Thymus (tissue), 11 donors: ENCODE measurements at regions not wholly inside any gene's neighbourhood (a gene's known extent, or its start where the extent isn't known, plus 50 kb on each side); places are given as distances from the start of the nearest gene placed in this dataset.

Source experiments
- DNase-seq, 9 donors: peaks; one replicate each; pipeline ENCODE4 v3.0.0-alpha.2; 2013; ENCODE audit warnings: low spot score in 9 of 9, low read depth in 6 of 9, missing footprints in 1 of 9
- H3K27ac ChIP-seq, 2 donors: one replicate each; pipeline ENCODE4 v1.5.1; 2013; ENCODE audit warnings: control low read depth in 1 of 2, low read depth in 1 of 2, low read length in 1 of 2, mild to moderate bottlenecking in 1 of 2, moderate library complexity in 1 of 2
- H3K27me3 ChIP-seq, 2 donors: one replicate each; pipeline ENCODE4 v1.5.1; 2013; ENCODE audit warnings: low read length in 1 of 2; ENCODE audit not compliant: control insufficient read depth in 2 of 2, insufficient read depth in 1 of 2
- H3K36me3 ChIP-seq, 2 donors: one replicate each; pipeline ENCODE4 v1.5.1; 2013; ENCODE audit warnings: low read length in 1 of 2, mild to moderate bottlenecking in 1 of 2, moderate library complexity in 1 of 2; ENCODE audit not compliant: control insufficient read depth in 2 of 2, insufficient read depth in 2 of 2
- H3K4me1 ChIP-seq, 2 donors: one replicate each; pipeline ENCODE4 v1.5.1; 2013; ENCODE audit warnings: low read length in 2 of 2; ENCODE audit not compliant: control insufficient read depth in 2 of 2, insufficient read depth in 2 of 2
- H3K4me3 ChIP-seq, 2 donors: one replicate each; pipeline ENCODE4 v1.5.1; 2013; ENCODE audit warnings: low read length in 2 of 2, control low read depth in 1 of 2, mild to moderate bottlenecking in 1 of 2
- H3K9me3 ChIP-seq, 2 donors: one replicate each; pipeline ENCODE4 v1.5.1; 2013; ENCODE audit warnings: low read length in 1 of 2, mild to moderate bottlenecking in 1 of 2; ENCODE audit not compliant: control insufficient read depth in 2 of 2, insufficient read depth in 1 of 2
- WGBS: extraction: QIAGEN DNeasy Blood & Tissue Kit; methylation state at CpG from one replicate; pipeline ENCODE4 v1.1.7; 2013; 5-methylcytosine and 5-hydroxymethylcytosine counted together
- donor health status: healthy.

DNA sequence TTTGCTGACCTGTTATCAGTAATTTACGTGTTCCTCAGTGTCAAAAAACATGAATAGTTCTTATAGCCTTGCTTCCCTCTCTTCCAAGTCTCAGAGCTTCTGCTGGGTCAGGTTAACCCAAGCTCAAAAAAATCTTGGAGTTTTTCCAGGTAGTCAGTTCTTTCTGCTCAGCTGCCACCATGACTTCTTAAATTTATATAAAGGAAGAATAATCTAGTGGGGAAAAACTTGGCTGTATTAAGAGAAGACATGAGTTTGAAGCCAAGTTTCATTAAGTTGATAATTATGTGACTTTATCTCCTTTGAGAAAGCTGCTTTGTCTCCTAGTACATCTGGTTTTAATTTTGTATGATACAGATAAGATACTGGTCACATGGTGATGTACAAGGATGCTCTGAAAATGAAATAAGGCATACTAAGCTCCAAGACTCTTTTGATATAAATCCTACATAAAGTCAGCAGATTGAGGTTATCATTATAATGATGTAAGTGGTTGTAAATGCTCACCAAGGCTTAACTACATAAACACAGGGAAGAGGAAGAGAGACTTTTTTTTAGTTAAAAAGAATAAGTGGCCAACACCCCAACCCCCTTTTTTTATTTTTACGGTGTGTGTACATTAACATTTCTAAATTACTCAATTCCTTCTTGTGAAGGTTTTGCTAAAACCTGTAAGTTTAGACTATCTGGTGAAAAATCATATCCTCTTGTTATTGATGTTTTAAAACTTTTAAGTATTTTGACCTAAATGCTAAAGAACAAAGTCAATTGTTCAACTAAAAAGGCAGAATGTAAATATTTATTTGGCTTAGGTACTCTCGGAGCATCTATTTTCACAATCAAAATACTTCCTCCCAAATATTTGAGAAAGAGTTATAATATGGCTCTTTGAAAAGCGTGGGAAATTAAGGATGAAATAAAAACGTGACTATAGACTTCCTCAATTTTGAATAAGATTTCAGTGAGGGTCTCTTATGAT is 84.1 kb upstream of the SLC38A2 start:
- Histone ChIP-seq H3K36me3 (no peaks in the 10 kb centered on the region), H3K27ac (no peak overlapping the region), H3K4me1 (peaks cover 25 to 33% of the 10 kb centered on the region in 2 donors), H3K27me3 (no peaks in the 10 kb centered on the region), H3K4me3 (no peak overlapping the region), H3K9me3 (no peaks in the 10 kb centered on the region)
- DNase-seq, result no peak
- 87% methylated on average over 5 of the region's 5 CpGs for WGBS

GRCh38 chr12:46455648-46456352 is 83.2 kb upstream of the SLC38A2 start:
- no peak overlapping the region for H3K4me3 ChIP-seq
- 94% methylated on average over 1 of the region's 1 CpG for WGBS
- no peaks in the 10 kb centered on the region for H3K36me3 ChIP-seq
- H3K4me1 ChIP-seq, result peaks cover 25 to 32% of the 10 kb centered on the region in 2 donors
- peak overlapping the region in 1 of 2 donors; percentile 38 for H3K27ac ChIP-seq
- no peaks in the 10 kb centered on the region for H3K9me3 ChIP-seq
- DNase-seq, result no peak
- H3K27me3 ChIP-seq, result no peaks in the 10 kb centered on the region

DNA sequence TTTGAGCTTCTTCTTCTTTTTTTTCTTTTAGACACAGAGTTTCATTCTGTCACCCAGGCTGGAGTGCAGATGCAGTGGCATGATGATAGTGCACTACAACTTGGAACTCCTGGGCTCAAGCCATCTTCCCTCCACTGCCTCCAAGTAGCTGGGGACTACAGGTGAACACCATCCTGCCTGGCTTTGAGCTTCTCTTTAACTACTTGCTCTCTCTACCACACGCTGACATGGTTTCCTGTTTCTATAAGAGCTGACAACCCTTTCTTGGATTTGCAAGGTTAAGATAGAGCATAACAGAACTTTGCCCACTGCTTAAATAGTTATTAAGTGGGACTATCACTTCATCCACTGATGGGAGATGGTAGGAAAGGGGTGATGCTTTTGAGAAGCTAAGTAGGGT is 82.4 kb upstream of the SLC38A2 start:
- H3K4me3 ChIP-seq, result no peak overlapping the region
- H3K4me1 ChIP-seq, result peaks cover 20 to 29% of the 10 kb centered on the region in 2 donors
- peak in 2 of 9 donors; percentile 35 to 64 for DNase-seq
- no peaks in the 10 kb centered on the region for H3K27me3 ChIP-seq
- WGBS, result 7% methylated on average over 1 of the region's 1 CpG
- H3K27ac ChIP-seq, result peak overlapping the region in 1 of 2 donors; percentile 38
- H3K36me3 ChIP-seq, result no peaks in the 10 kb centered on the region
- no peaks in the 10 kb centered on the region for H3K9me3 ChIP-seq

DNA sequence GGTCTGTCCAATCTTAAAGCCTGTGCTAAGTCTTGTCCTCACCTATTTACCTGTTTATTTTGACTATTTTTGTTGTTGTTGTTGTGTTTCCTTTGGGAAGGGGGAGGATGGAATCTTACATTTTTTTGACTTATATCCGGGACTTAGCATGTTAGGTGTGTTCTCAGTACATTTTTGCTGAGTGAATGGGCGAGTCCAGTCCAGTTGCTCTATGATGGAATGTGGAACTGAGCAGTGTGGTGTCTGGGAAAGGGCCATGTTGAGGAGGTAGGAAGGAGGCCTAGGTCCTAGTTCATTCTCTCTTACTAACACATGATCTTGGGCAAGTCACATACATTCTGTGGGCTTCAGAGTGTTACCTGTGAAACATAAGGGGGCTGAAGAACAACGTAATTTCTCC is 80.9 kb upstream of the SLC38A2 start:
- Histone ChIP-seq H3K4me3 (no peak overlapping the region), H3K27me3 (no peaks in the 10 kb centered on the region), H3K4me1 (peaks cover 14 to 22% of the 10 kb centered on the region in 2 donors), H3K27ac (no peak overlapping the region), H3K9me3 (no peaks in the 10 kb centered on the region), H3K36me3 (no peaks in the 10 kb centered on the region)
- 96% methylated on average over 3 of the region's 3 CpGs for WGBS
- no peak for DNase-seq

DNA sequence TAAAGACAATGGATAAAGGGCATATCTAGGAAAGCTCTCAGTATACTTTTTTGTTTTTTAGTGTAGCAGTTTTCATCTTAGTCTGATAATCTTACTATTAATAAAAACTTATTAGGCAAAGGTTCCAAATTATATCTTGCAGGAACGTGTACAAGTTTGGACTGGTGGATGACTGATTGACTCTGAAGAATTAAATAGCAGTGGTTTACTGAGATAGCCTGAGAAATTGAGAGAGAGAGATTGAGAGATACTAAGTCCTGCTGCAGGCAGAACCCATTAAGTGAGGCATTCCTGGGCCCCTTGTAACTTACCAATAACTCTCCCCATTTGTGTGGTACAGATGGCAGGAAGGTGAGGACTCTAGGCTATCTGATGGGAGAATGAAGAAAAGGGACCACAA is 80.2 kb upstream of the SLC38A2 start:
- peaks cover 13 to 22% of the 10 kb centered on the region in 2 donors for H3K4me1 ChIP-seq
- no peaks in the 10 kb centered on the region for H3K27me3 ChIP-seq
- peaks cover 0 to 3% of the 10 kb centered on the region in 2 donors for H3K9me3 ChIP-seq
- 97% methylated on average over 1 of the region's 1 CpG for WGBS
- no peak overlapping the region for H3K27ac ChIP-seq
- no peak overlapping the region for H3K4me3 ChIP-seq
- DNase-seq, result no peak
- no peaks in the 10 kb centered on the region for H3K36me3 ChIP-seq

DNA sequence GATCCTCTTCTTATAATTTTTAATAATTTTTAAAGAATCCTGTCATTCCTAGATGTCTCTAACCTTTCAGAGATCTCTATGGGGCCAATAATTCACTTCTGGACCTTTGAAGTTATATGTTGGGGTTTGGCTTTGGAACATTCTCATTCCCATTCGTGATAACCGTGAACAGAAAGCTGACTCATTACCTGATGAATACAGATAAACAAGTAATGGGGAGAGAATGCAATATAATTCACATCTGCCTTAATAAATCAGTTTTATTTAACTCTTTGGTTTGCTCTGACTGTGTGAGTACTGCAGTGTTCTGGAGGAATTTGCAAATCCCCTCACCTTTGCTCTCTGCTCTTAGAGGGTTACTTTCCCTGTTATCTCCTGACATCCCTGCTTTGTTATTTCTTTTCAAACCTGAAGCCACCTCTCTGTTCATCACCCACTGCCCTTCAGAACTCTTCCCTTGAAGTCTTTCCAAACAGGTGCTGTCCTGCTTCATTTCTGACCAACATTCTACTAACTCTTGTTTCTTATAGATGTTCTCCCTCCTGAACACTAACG is 79.6 kb upstream of the SLC38A2 start:
- Histone ChIP-seq H3K27me3 (no peaks in the 10 kb centered on the region), H3K4me3 (no peak overlapping the region), H3K9me3 (peaks cover 0 to 5% of the 10 kb centered on the region in 2 donors), H3K4me1 (peaks cover 13 to 22% of the 10 kb centered on the region in 2 donors), H3K36me3 (no peaks in the 10 kb centered on the region), H3K27ac (no peak overlapping the region)
- DNase-seq, result no peak
- 86% methylated on average over 3 of the region's 3 CpGs for WGBS

DNA sequence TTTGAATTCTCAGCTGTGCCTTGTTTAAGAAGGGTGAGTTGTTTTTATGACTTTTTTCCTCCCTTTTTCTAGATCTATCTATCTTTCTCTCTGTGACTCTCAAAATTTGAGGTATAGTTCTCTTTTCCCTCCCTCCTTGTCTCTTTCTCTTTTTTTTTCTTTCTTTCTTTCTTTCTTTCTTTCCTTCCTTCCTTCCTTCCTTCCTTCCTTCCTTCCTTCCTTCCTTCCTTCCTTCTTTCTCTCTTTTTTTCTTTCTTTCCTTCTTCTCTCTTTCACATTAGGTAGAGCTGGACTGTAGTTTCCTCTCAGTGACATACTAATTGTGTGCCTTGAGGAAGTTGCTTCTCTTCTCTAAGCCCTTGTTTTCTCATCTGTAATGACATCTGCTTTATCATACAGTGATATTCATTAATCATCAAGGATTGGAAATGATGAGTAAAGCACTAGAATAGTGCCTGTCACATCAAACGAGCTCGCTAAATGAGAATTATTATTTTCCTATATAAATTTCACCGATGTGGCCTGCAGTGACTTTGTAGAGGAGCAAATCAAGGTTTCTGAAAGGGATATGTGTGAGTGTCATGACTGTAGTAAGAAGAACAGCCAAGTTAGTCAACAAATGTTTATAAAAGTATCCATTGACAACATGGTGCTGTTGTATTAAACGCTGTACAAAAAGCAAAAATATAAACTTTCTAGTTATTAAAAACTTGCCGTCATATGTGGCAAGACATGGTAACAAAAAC is 78.9 kb upstream of the SLC38A2 start:
- peaks cover 0 to 5% of the 10 kb centered on the region in 2 donors for H3K9me3 ChIP-seq
- no peak overlapping the region for H3K27ac ChIP-seq
- peaks cover 13 to 22% of the 10 kb centered on the region in 2 donors for H3K4me1 ChIP-seq
- WGBS, result 77% methylated on average over 5 of the region's 5 CpGs
- H3K4me3 ChIP-seq, result no peak overlapping the region
- no peak for DNase-seq
- H3K36me3 ChIP-seq, result no peaks in the 10 kb centered on the region
- no peaks in the 10 kb centered on the region for H3K27me3 ChIP-seq

DNA sequence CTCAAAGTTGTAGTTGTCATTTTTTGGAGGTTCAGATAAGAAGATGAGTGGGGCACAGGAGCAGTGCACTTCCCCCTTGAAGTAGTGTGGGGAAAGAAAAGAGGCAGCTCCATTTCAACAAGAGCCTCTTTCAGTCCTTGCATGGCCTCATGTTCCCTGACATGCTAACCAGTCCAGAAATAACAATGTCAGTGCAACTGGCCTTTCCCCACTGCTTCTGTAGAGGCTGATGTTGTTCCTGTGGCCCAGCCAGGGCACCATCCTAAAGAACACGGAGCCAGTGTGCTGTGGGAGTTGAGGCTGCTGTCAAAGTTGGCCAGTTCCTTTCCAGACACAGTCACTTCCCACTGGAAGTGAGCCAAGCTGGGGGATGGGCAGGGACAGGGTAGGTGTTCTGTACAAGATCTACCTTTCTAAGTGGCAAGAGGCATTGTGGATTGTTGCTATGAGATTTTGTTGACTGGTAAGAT is 77.7 kb upstream of the SLC38A2 start:
- WGBS, result 46% methylated on average over 1 of the region's 1 CpG
- no peak overlapping the region for H3K27ac ChIP-seq

More for the DNA sequence above, 77.7 kb upstream of the SLC38A2 start:
- no peak for DNase-seq
- Histone ChIP-seq H3K4me1 (peaks cover 7 to 15% of the 10 kb centered on the region in 2 donors), H3K9me3 (peaks cover 0 to 5% of the 10 kb centered on the region in 2 donors), H3K27me3 (no peaks in the 10 kb centered on the region), H3K4me3 (no peak overlapping the region), H3K36me3 (no peaks in the 10 kb centered on the region)
